CD8-positive, alpha-beta memory T cell (primary cell): ENCODE measurements at regions not wholly inside any gene's neighbourhood (a gene's known extent, or its start where the extent isn't known, plus 50 kb on each side); places are given as distances from the start of the nearest gene placed in this dataset.

Experiments used
- CTCF ChIA-PET: fragments of 350-600 bp; sonication (Branson Sonifier 250); formaldehyde crosslinking; loops from one replicate; lab custom pipeline; 2021; ENCODE audit warnings: antibody characterized with exemption; lab: Charles Lee
- POLR2A ChIA-PET: fragments of 350-600 bp; sonication (Branson Sonifier 250); formaldehyde crosslinking; loops from one replicate; lab custom pipeline; 2021; ENCODE audit warnings: antibody characterized with exemption; lab: Charles Lee
- DNase-seq, 5 donors: peaks; one replicate each; pipeline versions ENCODE4 v3.0.0 to v3.0.0-alpha.2; 2020 to 2022; ENCODE audit warnings: mixed read lengths in 1 of 5
- H3K27ac ChIP-seq: one replicate; pipeline ENCODE4 v1.7.0; 2013; ENCODE audit warnings: low read depth, mild to moderate bottlenecking, low read length, moderate library complexity
- H3K27me3 ChIP-seq: 2 replicates; pipeline ENCODE4 v1.7.0; 2013; ENCODE audit warnings: low read length, mild to moderate bottlenecking; ENCODE audit not compliant: insufficient read depth, poor library complexity, severe bottlenecking
- H3K36me3 ChIP-seq: 2 replicates; pipeline ENCODE4 v1.7.0; 2013; ENCODE audit warnings: mild to moderate bottlenecking, low read length, moderate library complexity; ENCODE audit not compliant: insufficient read depth
- H3K4me1 ChIP-seq: 2 replicates; pipeline ENCODE4 v1.7.0; 2013; ENCODE audit warnings: mild to moderate bottlenecking, low read length, moderate library complexity; ENCODE audit not compliant: insufficient read depth
- H3K4me3 ChIP-seq: 2 replicates; pipeline ENCODE4 v1.7.0; 2013; ENCODE audit warnings: mild to moderate bottlenecking, low read length
- H3K9me3 ChIP-seq: 2 replicates; pipeline ENCODE4 v1.7.0; 2013; ENCODE audit warnings: mild to moderate bottlenecking, low read length
- H3K27ac Mint-ChIP-seq, 8 donors: one replicate each; pipeline ENCODE4 v1.8.0; 2020 to 2021; ENCODE audit warnings: mixed read lengths in 8 of 8, mild to moderate bottlenecking in 6 of 8, inconsistent platforms in 3 of 8, moderate library complexity in 3 of 8
- H3K27me3 Mint-ChIP-seq, 2 donors: one replicate each; pipeline ENCODE4 v1.8.0; 2020 to 2021; ENCODE audit warnings: mixed read lengths in 2 of 2, mild to moderate bottlenecking in 1 of 2, moderate library complexity in 1 of 2
- H3K36me3 Mint-ChIP-seq, 3 donors: one replicate each; pipeline ENCODE4 v1.8.0; 2020 to 2021; ENCODE audit warnings: mixed read lengths in 3 of 3, inconsistent platforms in 1 of 3, mild to moderate bottlenecking in 1 of 3
- H3K4me1 Mint-ChIP-seq, 3 donors: one replicate each; pipeline ENCODE4 v1.8.0; 2020 to 2021; ENCODE audit warnings: mixed read lengths in 3 of 3, inconsistent platforms in 1 of 3, mild to moderate bottlenecking in 1 of 3
- H3K4me3 Mint-ChIP-seq, 7 donors: one replicate each; pipeline ENCODE4 v1.8.0; 2020 to 2021; ENCODE audit warnings: mixed read lengths in 7 of 7, mild to moderate bottlenecking in 6 of 7, moderate library complexity in 4 of 7, inconsistent platforms in 2 of 7
- H3K9me3 Mint-ChIP-seq, 5 donors: one replicate each; pipeline ENCODE4 v1.8.0; 2020 to 2022; ENCODE audit warnings: mixed read lengths in 5 of 5, mild to moderate bottlenecking in 3 of 5, moderate library complexity in 2 of 5, inconsistent platforms in 1 of 5

DNA sequence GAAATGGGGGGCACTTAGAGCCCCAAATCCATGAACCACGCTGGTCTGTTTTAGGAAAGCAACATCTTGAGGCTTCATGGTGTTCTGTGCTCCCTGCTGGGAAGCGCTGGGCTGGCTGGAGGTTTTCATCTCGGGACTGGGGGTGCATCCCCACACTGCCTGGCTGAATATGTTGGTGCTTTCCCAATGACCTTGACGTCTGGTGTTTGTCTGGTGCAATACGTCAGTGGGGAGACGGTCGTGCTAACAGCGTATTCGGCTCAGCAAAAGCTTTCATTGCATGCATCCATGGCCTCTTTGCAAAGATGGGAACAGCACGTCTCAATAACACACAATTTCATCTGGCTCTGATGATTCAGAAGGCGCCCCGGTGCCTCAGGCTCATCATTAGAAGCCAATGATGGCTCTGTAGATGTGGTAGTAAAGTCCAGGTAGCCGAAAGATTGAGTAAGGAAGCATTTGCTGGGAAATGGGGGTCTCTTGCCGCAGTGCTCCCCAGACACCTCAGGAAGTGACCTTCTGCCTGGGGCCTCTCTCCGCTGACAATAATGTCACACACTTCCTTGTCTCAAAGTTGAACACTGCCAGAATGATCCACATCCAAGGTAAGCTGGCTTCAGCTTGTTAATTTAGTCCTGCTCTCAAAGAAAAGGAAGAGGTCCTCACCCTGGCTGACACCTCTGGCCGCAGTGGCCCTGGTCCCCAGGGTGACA, 97.7 kb downstream of the ING1 start:
- no peaks in the 10 kb centered on the region for H3K36me3 Mint-ChIP-seq
- no peaks in the 10 kb centered on the region for H3K9me3 Mint-ChIP-seq
- peaks cover 3 to 13% (median 5%) of the 10 kb centered on the region in 3 donors for H3K4me1 Mint-ChIP-seq
- H3K27me3 Mint-ChIP-seq: peaks cover 29 to 66% of the 10 kb centered on the region in 2 donors
- no peaks in the 10 kb centered on the region for H3K9me3 ChIP-seq
- peak overlapping the region in 1 of 8 donors; percentile 16 for H3K27ac Mint-ChIP-seq
- POLR2A ChIA-PET: no interaction called here
- DNase-seq: no peak
- H3K36me3 ChIP-seq: no peaks in the 10 kb centered on the region
- H3K4me3 Mint-ChIP-seq: no peak overlapping the region
- H3K4me3 ChIP-seq: no peak overlapping the region
- H3K4me1 ChIP-seq: no peaks in the 10 kb centered on the region
- CTCF ChIA-PET: interaction anchor here (1.0 kb wide), 1 partner anchor 95 kb away, joined by 3 read pairs; no protein-coding TSS in a partner anchor
- H3K27ac ChIP-seq: no peak overlapping the region
- no peaks in the 10 kb centered on the region for H3K27me3 ChIP-seq

DNA sequence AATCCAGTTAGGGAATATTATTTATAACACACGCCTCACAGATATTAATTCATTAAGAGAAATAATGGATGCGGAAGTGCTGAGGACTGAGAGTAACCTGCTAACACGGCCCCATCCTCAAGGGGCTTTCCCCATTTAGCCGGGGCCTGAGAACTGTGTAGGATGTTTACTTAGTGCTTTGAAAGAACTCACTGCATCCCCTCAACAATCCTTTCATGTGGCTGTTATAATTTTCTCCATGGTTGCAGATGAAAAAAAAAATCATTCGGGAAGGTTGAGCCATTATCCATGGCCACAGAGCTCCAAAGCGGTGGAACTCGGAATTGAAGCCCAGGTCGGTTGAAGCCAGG, 98.2 kb downstream of the ING1 start:
- Histone ChIP-seq H3K27ac (no peak overlapping the region), H3K9me3 (no peaks in the 10 kb centered on the region), H3K4me3 (no peak overlapping the region), H3K36me3 (no peaks in the 10 kb centered on the region), H3K4me1 (no peaks in the 10 kb centered on the region), H3K27me3 (no peaks in the 10 kb centered on the region)
- ChIA-PET POLR2A (no interaction called here), CTCF (interaction anchor here (1.0 kb wide), 1 partner anchor 95 kb away, joined by 3 read pairs; no protein-coding TSS in a partner anchor)
- Mint-ChIP-seq H3K27me3 (peaks cover 31 to 64% of the 10 kb centered on the region in 2 donors), H3K36me3 (no peaks in the 10 kb centered on the region), H3K4me1 (peaks cover 3 to 13% (median 5%) of the 10 kb centered on the region in 3 donors), H3K4me3 (peak overlapping the region in 2 of 7 donors; percentile 3 to 32), H3K27ac (peak overlapping the region in 1 of 8 donors; percentile 19), H3K9me3 (no peaks in the 10 kb centered on the region)
- DNase-seq: no peak

- Mint-ChIP-seq H3K36me3 (no peaks in the 10 kb centered on the region), H3K27ac (no peak overlapping the region), H3K27me3 (peaks cover 31 to 58% of the 10 kb centered on the region in 2 donors), H3K9me3 (no peaks in the 10 kb centered on the region), H3K4me1 (peaks cover 3 to 13% (median 5%) of the 10 kb centered on the region in 3 donors), H3K4me3 (peak overlapping the region in 6 of 7 donors; percentile 5 to 88 (median 52))
- DNase-seq: no peak
- H3K4me1 ChIP-seq: no peaks in the 10 kb centered on the region
- H3K4me3 ChIP-seq: no peak overlapping the region
- POLR2A ChIA-PET: no interaction called here
- H3K27me3 ChIP-seq: no peaks in the 10 kb centered on the region
- CTCF ChIA-PET: interaction anchor here (1.0 kb wide), 1 partner anchor 96 kb away, joined by 3 read pairs; no protein-coding TSS in a partner anchor
- no peaks in the 10 kb centered on the region for H3K9me3 ChIP-seq
- no peaks in the 10 kb centered on the region for H3K36me3 ChIP-seq
- H3K27ac ChIP-seq: no peak overlapping the region
Measured at GRCh38 chr13:110812121-110812868, 98.8 kb downstream of the ING1 start.

- CTCF ChIA-PET: no interaction called here
- no peaks in the 10 kb centered on the region for H3K9me3 ChIP-seq
- no peak overlapping the region for H3K4me3 ChIP-seq
- H3K27ac ChIP-seq: no peak overlapping the region
- no peaks in the 10 kb centered on the region for H3K36me3 ChIP-seq
- no peaks in the 10 kb centered on the region for H3K9me3 Mint-ChIP-seq
- no peaks in the 10 kb centered on the region for H3K4me1 ChIP-seq
- H3K27ac Mint-ChIP-seq: no peak overlapping the region
- no peaks in the 10 kb centered on the region for H3K27me3 ChIP-seq
- POLR2A ChIA-PET: no interaction called here
- no peak for DNase-seq
- H3K4me3 Mint-ChIP-seq: no peak overlapping the region
- H3K27me3 Mint-ChIP-seq: peaks cover 29 to 51% of the 10 kb centered on the region in 2 donors
- H3K4me1 Mint-ChIP-seq: peaks cover 3 to 13% (median 5%) of the 10 kb centered on the region in 3 donors
- no peaks in the 10 kb centered on the region for H3K36me3 Mint-ChIP-seq
Measured at GRCh38 chr13:110812869-110813645, 99.6 kb downstream of the ING1 start.

- ChIA-PET CTCF (no interaction called here), POLR2A (no interaction called here)
- DNase-seq: no peak
- no peaks in the 10 kb centered on the region for H3K36me3 ChIP-seq
- peaks cover 3 to 13% (median 5%) of the 10 kb centered on the region in 3 donors for H3K4me1 Mint-ChIP-seq
- H3K27me3 ChIP-seq: no peaks in the 10 kb centered on the region
- H3K4me3 ChIP-seq: no peak overlapping the region
- H3K4me1 ChIP-seq: no peaks in the 10 kb centered on the region
- no peaks in the 10 kb centered on the region for H3K9me3 Mint-ChIP-seq
- no peak overlapping the region for H3K4me3 Mint-ChIP-seq
- H3K27ac ChIP-seq: no peak overlapping the region
- no peaks in the 10 kb centered on the region for H3K36me3 Mint-ChIP-seq
- H3K27me3 Mint-ChIP-seq: peaks cover 25 to 44% of the 10 kb centered on the region in 2 donors
- no peaks in the 10 kb centered on the region for H3K9me3 ChIP-seq
- H3K27ac Mint-ChIP-seq: no peak overlapping the region
Measured at GRCh38 chr13:110813646-110814624, 100.4 kb downstream of the ING1 start.

DNA sequence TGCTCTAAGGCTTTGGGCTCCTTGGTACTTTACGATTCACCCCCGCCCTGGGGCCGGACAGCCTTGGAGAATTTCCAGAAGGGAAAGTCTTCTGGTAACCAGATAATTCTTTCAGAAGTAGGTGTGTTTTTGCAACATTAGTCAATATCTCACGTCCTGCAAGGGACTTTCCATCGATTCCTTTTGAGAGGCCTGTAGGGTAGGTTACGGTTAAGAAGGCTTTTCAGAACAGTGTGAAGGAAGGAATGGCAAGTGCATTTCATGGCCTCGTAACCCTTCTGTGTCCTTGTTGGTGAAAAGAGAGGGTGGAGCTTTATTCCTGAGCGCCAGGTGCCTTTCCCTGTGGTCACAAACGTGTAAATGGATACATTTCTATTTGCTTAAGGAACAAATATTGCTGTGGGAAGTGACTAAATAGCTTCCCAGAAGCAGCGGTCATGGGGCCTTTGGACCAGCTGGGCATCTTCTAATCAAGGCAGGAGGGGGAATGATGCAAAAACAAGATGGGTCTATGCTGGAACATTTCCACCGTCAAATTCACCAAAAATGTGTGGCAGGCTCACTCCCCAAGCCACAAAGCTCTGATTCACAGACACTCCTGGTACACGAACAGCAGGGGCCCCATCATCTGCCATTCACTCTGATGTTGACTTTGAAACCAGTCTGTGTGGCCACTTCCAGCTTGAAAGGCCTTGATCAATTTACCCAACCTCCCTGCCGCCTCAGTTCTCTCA, 99.2 kb downstream of the ANKRD10 start:
- no peaks in the 10 kb centered on the region for H3K4me1 ChIP-seq
- DNase-seq: no peak
- ChIA-PET CTCF (interaction anchor here (0.8 to 1.2 kb wide), 2 partner anchors 8 to 135 kb away, joined by 3 read pairs; no protein-coding TSS in a partner anchor), POLR2A (no interaction called here)
- H3K27me3 ChIP-seq: no peaks in the 10 kb centered on the region
- no peaks in the 10 kb centered on the region for H3K9me3 ChIP-seq
- H3K36me3 ChIP-seq: no peaks in the 10 kb centered on the region
- peaks cover 20 to 28% of the 10 kb centered on the region in 2 donors for H3K27me3 Mint-ChIP-seq
- peaks cover 6 to 20% (median 10%) of the 10 kb centered on the region in 3 donors for H3K4me1 Mint-ChIP-seq
- no peak overlapping the region for H3K4me3 Mint-ChIP-seq
- no peaks in the 10 kb centered on the region for H3K36me3 Mint-ChIP-seq
- H3K27ac ChIP-seq: no peak overlapping the region
- H3K4me3 ChIP-seq: no peak overlapping the region
- no peak overlapping the region for H3K27ac Mint-ChIP-seq
- no peaks in the 10 kb centered on the region for H3K9me3 Mint-ChIP-seq

GRCh38 chr13:110816500-110816899, 98.4 kb downstream of the ANKRD10 start:
- H3K4me3 ChIP-seq: no peak overlapping the region
- no peak for DNase-seq
- Mint-ChIP-seq H3K36me3 (no peaks in the 10 kb centered on the region), H3K27me3 (peaks cover 16 to 20% of the 10 kb centered on the region in 2 donors), H3K9me3 (no peaks in the 10 kb centered on the region), H3K27ac (peak overlapping the region in 1 of 8 donors; percentile 55), H3K4me1 (peaks cover 6 to 17% (median 10%) of the 10 kb centered on the region in 3 donors), H3K4me3 (peak overlapping the region in 1 of 7 donors; percentile 17)
- no peaks in the 10 kb centered on the region for H3K36me3 ChIP-seq
- H3K9me3 ChIP-seq: no peaks in the 10 kb centered on the region
- H3K4me1 ChIP-seq: no peaks in the 10 kb centered on the region
- ChIA-PET CTCF (no interaction called here), POLR2A (no interaction called here)
- H3K27me3 ChIP-seq: no peaks in the 10 kb centered on the region
- H3K27ac ChIP-seq: no peak overlapping the region
